Activated naive CD8-positive, alpha-beta T cell (primary cell): ENCODE measurements at regions not wholly inside any gene's neighbourhood (a gene's known extent, or its start where the extent isn't known, plus 50 kb on each side); places are given as distances from the start of the nearest gene placed in this dataset.

Experiments
- H3K27ac Mint-ChIP-seq: one replicate; pipeline ENCODE4 v1.8.0; 2021; ENCODE audit warnings: mixed read lengths
- H3K27me3 Mint-ChIP-seq: one replicate; pipeline ENCODE4 v1.8.0; 2021; ENCODE audit warnings: mixed read lengths
- H3K36me3 Mint-ChIP-seq: one replicate; pipeline ENCODE4 v1.8.0; 2021; ENCODE audit warnings: mixed read lengths
- H3K4me1 Mint-ChIP-seq: one replicate; pipeline ENCODE4 v1.8.0; 2021; ENCODE audit warnings: low read depth, mixed read lengths
- H3K4me3 Mint-ChIP-seq: one replicate; pipeline ENCODE4 v1.8.0; 2021; ENCODE audit warnings: mild to moderate bottlenecking, mixed read lengths
- H3K9me3 Mint-ChIP-seq: one replicate; pipeline ENCODE4 v1.8.0; 2021; ENCODE audit warnings: low read depth, mixed read lengths

GRCh38 chr11:11163669-11164333 is 189.2 kb downstream of the CSNK2A3 start:
- Mint-ChIP-seq H3K9me3 (no peaks in the 10 kb centered on the region), H3K4me1 (no peaks in the 10 kb centered on the region), H3K36me3 (no peaks in the 10 kb centered on the region), H3K27ac (no peak overlapping the region), H3K27me3 (no peaks in the 10 kb centered on the region), H3K4me3 (no peak overlapping the region)

- Mint-ChIP-seq H3K36me3 (no peaks in the 10 kb centered on the region), H3K4me3 (no peak overlapping the region), H3K9me3 (no peaks in the 10 kb centered on the region), H3K4me1 (no peaks in the 10 kb centered on the region), H3K27me3 (no peaks in the 10 kb centered on the region), H3K27ac (no peak overlapping the region)
These were observed 189.8 kb downstream of the CSNK2A3 start for GRCh38 chr11:11163236-11163635.

GRCh38 chr11:11157185-11157584 is 195.9 kb downstream of the CSNK2A3 start:
- Mint-ChIP-seq H3K36me3 (peaks cover 2% of the 10 kb centered on the region), H3K27ac (peak overlapping the region; percentile 76), H3K27me3 (no peaks in the 10 kb centered on the region), H3K9me3 (no peaks in the 10 kb centered on the region), H3K4me3 (no peak overlapping the region), H3K4me1 (peaks cover 32% of the 10 kb centered on the region)

- H3K27ac Mint-ChIP-seq: peak overlapping the region; percentile 76
These were observed 196.9 kb downstream of the CSNK2A3 start for GRCh38 chr11:11155962-11156815.

GRCh38 chr11:11152877-11153276 is 200.2 kb downstream of the CSNK2A3 start:
- H3K4me3 Mint-ChIP-seq: no peak overlapping the region
- H3K36me3 Mint-ChIP-seq: peaks cover 2% of the 10 kb centered on the region
- peaks cover 71% of the 10 kb centered on the region for H3K4me1 Mint-ChIP-seq
- H3K27me3 Mint-ChIP-seq: no peaks in the 10 kb centered on the region
- no peak overlapping the region for H3K27ac Mint-ChIP-seq
- no peaks in the 10 kb centered on the region for H3K9me3 Mint-ChIP-seq

More at GRCh38 chr11:11155962-11156815, 196.9 kb downstream of the CSNK2A3 start:
- no peaks in the 10 kb centered on the region for H3K9me3 Mint-ChIP-seq
- peak overlapping the region; percentile 69 for H3K4me3 Mint-ChIP-seq
- peaks cover 38% of the 10 kb centered on the region for H3K4me1 Mint-ChIP-seq
- H3K36me3 Mint-ChIP-seq: peaks cover 2% of the 10 kb centered on the region
- no peaks in the 10 kb centered on the region for H3K27me3 Mint-ChIP-seq

- Mint-ChIP-seq H3K4me3 (peak overlapping the region; percentile 61), H3K27ac (peak overlapping the region; percentile 50), H3K9me3 (no peaks in the 10 kb centered on the region), H3K4me1 (peaks cover 63% of the 10 kb centered on the region), H3K27me3 (no peaks in the 10 kb centered on the region), H3K36me3 (peaks cover 5% of the 10 kb centered on the region)
These were observed 203.2 kb downstream of the CSNK2A3 start for GRCh38 chr11:11149671-11150459.

GRCh38 chr11:11148596-11148995 is 204.5 kb downstream of the CSNK2A3 start:
- peaks cover 2% of the 10 kb centered on the region for H3K36me3 Mint-ChIP-seq
- peak overlapping the region; percentile 17 for H3K4me3 Mint-ChIP-seq
- H3K27me3 Mint-ChIP-seq: no peaks in the 10 kb centered on the region
- H3K9me3 Mint-ChIP-seq: no peaks in the 10 kb centered on the region
- H3K4me1 Mint-ChIP-seq: peaks cover 56% of the 10 kb centered on the region
- no peak overlapping the region for H3K27ac Mint-ChIP-seq

- no peaks in the 10 kb centered on the region for H3K9me3 Mint-ChIP-seq
- no peak overlapping the region for H3K27ac Mint-ChIP-seq
- H3K4me3 Mint-ChIP-seq: peak overlapping the region; percentile 17
- H3K36me3 Mint-ChIP-seq: peaks cover 2% of the 10 kb centered on the region
- H3K4me1 Mint-ChIP-seq: peaks cover 55% of the 10 kb centered on the region
- H3K27me3 Mint-ChIP-seq: no peaks in the 10 kb centered on the region
These were observed 204.9 kb downstream of the CSNK2A3 start for GRCh38 chr11:11148104-11148509.

- no peak overlapping the region for H3K27ac Mint-ChIP-seq
- no peaks in the 10 kb centered on the region for H3K9me3 Mint-ChIP-seq
- peaks cover 43% of the 10 kb centered on the region for H3K4me1 Mint-ChIP-seq
- no peaks in the 10 kb centered on the region for H3K27me3 Mint-ChIP-seq
- peaks cover 2% of the 10 kb centered on the region for H3K36me3 Mint-ChIP-seq
- no peak overlapping the region for H3K4me3 Mint-ChIP-seq
These were observed 206.2 kb downstream of the CSNK2A3 start for GRCh38 chr11:11146830-11147229.

- no peaks in the 10 kb centered on the region for H3K27me3 Mint-ChIP-seq
- H3K9me3 Mint-ChIP-seq: no peaks in the 10 kb centered on the region
- no peak overlapping the region for H3K27ac Mint-ChIP-seq
- peaks cover 16% of the 10 kb centered on the region for H3K4me1 Mint-ChIP-seq
- no peak overlapping the region for H3K4me3 Mint-ChIP-seq
- H3K36me3 Mint-ChIP-seq: peaks cover 2% of the 10 kb centered on the region
These were observed 209.2 kb downstream of the CSNK2A3 start for GRCh38 chr11:11143849-11144248.

- H3K36me3 Mint-ChIP-seq: peaks cover 2% of the 10 kb centered on the region
- no peaks in the 10 kb centered on the region for H3K27me3 Mint-ChIP-seq
- H3K4me1 Mint-ChIP-seq: peaks cover 9% of the 10 kb centered on the region
- H3K4me3 Mint-ChIP-seq: no peak overlapping the region
- H3K9me3 Mint-ChIP-seq: no peaks in the 10 kb centered on the region
- no peak overlapping the region for H3K27ac Mint-ChIP-seq
These were observed 210.6 kb downstream of the CSNK2A3 start for GRCh38 chr11:11142430-11142829.

- Mint-ChIP-seq H3K27ac (no peak overlapping the region), H3K4me3 (no peak overlapping the region), H3K9me3 (no peaks in the 10 kb centered on the region), H3K4me1 (peaks cover 14% of the 10 kb centered on the region), H3K36me3 (peaks cover 2% of the 10 kb centered on the region), H3K27me3 (no peaks in the 10 kb centered on the region)
These were observed 212.0 kb downstream of the CSNK2A3 start for GRCh38 chr11:11141065-11141464.

GRCh38 chr11:11140510-11140909 is 212.5 kb downstream of the CSNK2A3 start:
- peaks cover 1% of the 10 kb centered on the region for H3K36me3 Mint-ChIP-seq
- no peak overlapping the region for H3K27ac Mint-ChIP-seq
- no peak overlapping the region for H3K4me3 Mint-ChIP-seq
- no peaks in the 10 kb centered on the region for H3K27me3 Mint-ChIP-seq
- H3K4me1 Mint-ChIP-seq: peaks cover 14% of the 10 kb centered on the region
- H3K9me3 Mint-ChIP-seq: no peaks in the 10 kb centered on the region

GRCh38 chr11:11137339-11137738 is 215.7 kb downstream of the CSNK2A3 start:
- H3K4me1 Mint-ChIP-seq: peaks cover 14% of the 10 kb centered on the region
- H3K9me3 Mint-ChIP-seq: no peaks in the 10 kb centered on the region
- peak overlapping the region; percentile 9 for H3K4me3 Mint-ChIP-seq
- H3K27ac Mint-ChIP-seq: peak overlapping the region; percentile 11
- no peaks in the 10 kb centered on the region for H3K36me3 Mint-ChIP-seq
- H3K27me3 Mint-ChIP-seq: no peaks in the 10 kb centered on the region
